GM12864 (cell line): ENCODE measurements at regions not wholly inside any gene's neighbourhood (a gene's known extent, or its start where the extent isn't known, plus 50 kb on each side); places are given as distances from the start of the nearest gene placed in this dataset.

Source experiments
- DNase-seq: peaks from one replicate; pipeline ENCODE4 v3.0.0-alpha.2; 2011; ENCODE audit warnings: low read depth
- H3K4me3 ChIP-seq: 2 replicates; pipeline ENCODE4 v1.5.1; 2011; ENCODE audit warnings: mild to moderate bottlenecking, low read depth, low read length, control low read depth
- CTCF ChIP-seq: IDR thresholded peaks from 2 replicates; pipeline ENCODE4 v1.5.1; 2011; ENCODE audit warnings: low read depth, mild to moderate bottlenecking, moderate library complexity, low read length, control low read depth, inconsistent platforms; ENCODE audit errors: missing control alignments

- no peak for TF ChIP-seq CTCF
- no peak overlapping the region for H3K4me3 ChIP-seq
- no peak for DNase-seq
Measured at GRCh38 chr18:38010971-38011857, 445.6 kb upstream of the CELF4 start.

- TF ChIP-seq CTCF: no peak
- no peak overlapping the region for H3K4me3 ChIP-seq
Measured at GRCh38 chr18:38010037-38010436, 444.4 kb upstream of the CELF4 start.

GRCh38 chr18:38009320-38009719 is 443.7 kb upstream of the CELF4 start:
- DNase-seq: no peak
- no peak overlapping the region for H3K4me3 ChIP-seq
- no peak for TF ChIP-seq CTCF

More at GRCh38 chr18:38010037-38010436, 444.4 kb upstream of the CELF4 start:
- no peak for DNase-seq

- H3K4me3 ChIP-seq: no peak overlapping the region
- no peak for TF ChIP-seq CTCF
- no peak for DNase-seq
Measured at GRCh38 chr18:38007676-38008330, 442.2 kb upstream of the CELF4 start.

DNA sequence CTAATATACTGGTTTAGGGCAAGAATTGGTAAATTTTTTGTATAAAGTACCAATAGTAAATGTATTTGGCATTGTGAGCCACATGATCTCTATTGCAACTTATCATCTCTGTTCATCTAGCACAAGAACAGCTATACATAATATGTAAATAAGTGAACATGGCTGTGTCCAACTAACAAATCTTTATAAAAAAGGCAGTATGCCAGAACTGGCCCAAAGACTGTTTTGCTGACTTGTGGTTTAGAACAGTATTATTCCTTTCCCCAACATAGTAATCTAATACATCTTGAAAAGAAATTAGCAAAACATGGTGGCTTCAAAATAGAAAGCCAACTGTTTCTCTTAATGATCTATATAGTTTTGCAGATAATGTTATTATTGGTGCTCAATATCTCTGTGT is 441.4 kb upstream of the CELF4 start:
- DNase-seq: no peak
- no peak for TF ChIP-seq CTCF
- H3K4me3 ChIP-seq: no peak overlapping the region

DNA sequence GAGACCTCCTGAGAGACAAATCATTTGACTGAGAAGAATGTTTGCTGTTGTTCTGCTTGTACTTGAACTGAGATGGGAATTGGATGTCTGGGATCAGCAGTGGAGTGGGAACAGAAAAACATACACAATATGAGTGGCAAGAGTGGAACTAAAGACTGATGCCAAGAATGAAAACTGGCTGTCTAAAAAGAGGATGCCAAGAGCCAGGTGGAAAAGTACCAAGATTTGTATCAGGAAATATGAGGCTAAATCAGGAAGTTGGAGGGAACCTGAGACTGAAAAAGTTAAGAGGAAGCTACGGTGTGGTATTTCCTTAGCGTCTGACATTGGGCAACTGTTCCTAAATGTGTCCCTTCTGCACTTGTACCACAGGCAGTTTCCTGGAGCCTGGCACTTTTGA is 440.9 kb upstream of the CELF4 start:
- DNase-seq: no peak
- H3K4me3 ChIP-seq: no peak overlapping the region
- no peak for TF ChIP-seq CTCF
